CD4-positive, CD25-positive, alpha-beta regulatory T cell (primary cell): ENCODE measurements at regions not wholly inside any gene's neighbourhood (a gene's known extent, or its start where the extent isn't known, plus 50 kb on each side); places are given as distances from the start of the nearest gene placed in this dataset.

Experiments used
- ATAC-seq, 2 donors: fragments of 150-1000 bp; cut with Tn5 transposase; one replicate each; pipeline ENCODE4 v1.10.0; 2021; ENCODE audit warnings: low read depth in 2 of 2, moderate number of reproducible peaks in 2 of 2, moderate library complexity in 1 of 2
- DNase-seq, 3 donors: peaks; one replicate each; pipeline versions ENCODE4 v3.0.0 to v3.0.0-alpha.2; 2012 to 2022; ENCODE audit warnings: mixed read lengths in 1 of 3
- H3K27ac ChIP-seq: one replicate; pipeline ENCODE4 v1.7.0; 2013; ENCODE audit warnings: mild to moderate bottlenecking, low read length; ENCODE audit not compliant: insufficient read depth, poor library complexity, severe bottlenecking
- H3K27me3 ChIP-seq: one replicate; pipeline ENCODE4 v1.7.0; 2013; ENCODE audit warnings: low read length; ENCODE audit not compliant: control insufficient read depth, insufficient read depth
- H3K36me3 ChIP-seq: one replicate; pipeline ENCODE4 v1.7.0; 2013; ENCODE audit warnings: mild to moderate bottlenecking, low read length, moderate library complexity; ENCODE audit not compliant: control insufficient read depth, insufficient read depth
- H3K4me1 ChIP-seq: 2 replicates; pipeline ENCODE4 v1.7.0; 2013; ENCODE audit warnings: mild to moderate bottlenecking, low read length; ENCODE audit not compliant: insufficient read depth, control insufficient read depth, poor library complexity, severe bottlenecking
- H3K4me3 ChIP-seq: one replicate; pipeline ENCODE4 v1.7.0; 2013; ENCODE audit warnings: low read depth, mild to moderate bottlenecking, low read length, moderate library complexity
- H3K9me3 ChIP-seq, 2 experiments: 1 replicate in 1 of 2; 2 replicates in 1 of 2; pipeline ENCODE4 v1.7.0; 2013; ENCODE audit warnings: low read length in 2 of 2, mild to moderate bottlenecking in 1 of 2, moderate library complexity in 1 of 2; ENCODE audit not compliant: control insufficient read depth in 2 of 2
- H3K27ac Mint-ChIP-seq, 3 donors: one replicate each; pipeline ENCODE4 v1.8.0; 2020 to 2022; ENCODE audit warnings: mild to moderate bottlenecking in 3 of 3, mixed read lengths in 3 of 3, moderate library complexity in 2 of 3
- H3K27me3 Mint-ChIP-seq: one replicate; pipeline ENCODE4 v1.8.0; 2022; ENCODE audit warnings: mild to moderate bottlenecking, mixed read lengths
- H3K36me3 Mint-ChIP-seq: one replicate; pipeline ENCODE4 v1.8.0; 2020; ENCODE audit warnings: mixed read lengths
- H3K4me1 Mint-ChIP-seq, 4 donors: one replicate each; pipeline ENCODE4 v1.8.0; 2020 to 2022; ENCODE audit warnings: mixed read lengths in 4 of 4, mild to moderate bottlenecking in 1 of 4
- H3K4me3 Mint-ChIP-seq, 4 donors: one replicate each; pipeline ENCODE4 v1.8.0; 2020 to 2022; ENCODE audit warnings: mild to moderate bottlenecking in 4 of 4, mixed read lengths in 4 of 4, moderate library complexity in 3 of 4
- H3K9me3 Mint-ChIP-seq, 7 donors: one replicate each; pipeline ENCODE4 v1.8.0; 2020 to 2022; ENCODE audit warnings: mixed read lengths in 7 of 7, mild to moderate bottlenecking in 3 of 7, moderate library complexity in 2 of 7

GRCh38 chr11:119937412-119937811, 200.5 kb downstream of the TRIM29 start:
- no peaks in the 10 kb centered on the region for H3K4me1 ChIP-seq
- H3K9me3 ChIP-seq: no peaks in the 10 kb centered on the region
- Mint-ChIP-seq H3K4me3 (no peak overlapping the region), H3K27ac (no peak overlapping the region), H3K9me3 (peaks cover 0 to 1% (median 0%) of the 10 kb centered on the region in 7 donors), H3K27me3 (peaks cover 4% of the 10 kb centered on the region), H3K4me1 (no peaks in the 10 kb centered on the region), H3K36me3 (no peaks in the 10 kb centered on the region)
- no peak overlapping the region for H3K27ac ChIP-seq
- no peak for ATAC-seq
- H3K4me3 ChIP-seq: no peak overlapping the region
- H3K36me3 ChIP-seq: no peaks in the 10 kb centered on the region
- no peak for DNase-seq
- H3K27me3 ChIP-seq: no peaks in the 10 kb centered on the region

GRCh38 chr11:119936426-119936825, 201.5 kb downstream of the TRIM29 start:
- H3K9me3 ChIP-seq: no peaks in the 10 kb centered on the region
- DNase-seq (no peak), ATAC-seq (no peak)
- H3K4me1 Mint-ChIP-seq: no peaks in the 10 kb centered on the region
- no peaks in the 10 kb centered on the region for H3K36me3 ChIP-seq
- no peaks in the 10 kb centered on the region for H3K27me3 ChIP-seq
- H3K36me3 Mint-ChIP-seq: no peaks in the 10 kb centered on the region
- peaks cover 0 to 1% (median 0%) of the 10 kb centered on the region in 7 donors for H3K9me3 Mint-ChIP-seq
- no peak overlapping the region for H3K27ac ChIP-seq
- no peak overlapping the region for H3K27ac Mint-ChIP-seq
- H3K4me1 ChIP-seq: no peaks in the 10 kb centered on the region
- H3K4me3 ChIP-seq: no peak overlapping the region
- peaks cover 4% of the 10 kb centered on the region for H3K27me3 Mint-ChIP-seq
- H3K4me3 Mint-ChIP-seq: no peak overlapping the region

DNA sequence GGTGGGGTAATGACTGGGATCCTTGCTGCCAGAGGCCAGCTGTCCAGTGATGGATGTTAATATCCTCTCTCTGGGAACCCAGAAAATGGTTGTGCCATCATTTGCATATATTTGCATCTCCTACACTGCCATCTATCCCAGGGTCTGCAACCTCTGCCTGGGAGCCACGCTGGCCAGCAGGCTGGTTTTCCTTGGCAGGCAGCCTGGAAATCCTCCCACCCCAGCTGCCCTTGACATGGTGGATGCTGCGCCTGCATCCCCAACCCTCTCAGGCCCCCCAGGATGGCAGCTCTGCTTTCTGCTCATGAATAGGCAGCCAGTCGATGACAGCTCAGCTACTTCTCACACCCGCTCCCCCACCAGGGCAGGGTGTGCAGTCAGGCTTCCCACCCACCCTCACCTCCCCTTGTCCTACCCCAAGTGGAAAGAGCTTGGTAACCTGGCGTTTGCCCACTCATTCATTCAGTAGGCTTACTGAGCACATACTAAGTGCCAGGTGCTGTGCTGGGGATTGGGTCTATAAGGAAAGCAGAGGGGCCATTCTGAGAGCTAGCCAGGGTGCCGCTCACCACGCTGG, 202.5 kb downstream of the TRIM29 start:
- H3K9me3 Mint-ChIP-seq: peaks cover 0 to 1% (median 0%) of the 10 kb centered on the region in 7 donors
- no peak overlapping the region for H3K4me3 Mint-ChIP-seq
- Histone ChIP-seq H3K4me3 (no peak overlapping the region), H3K9me3 (no peaks in the 10 kb centered on the region), H3K4me1 (no peaks in the 10 kb centered on the region), H3K36me3 (no peaks in the 10 kb centered on the region), H3K27me3 (no peaks in the 10 kb centered on the region), H3K27ac (no peak overlapping the region)
- DNase-seq: no peak
- no peak overlapping the region for H3K27ac Mint-ChIP-seq
- peaks cover 4% of the 10 kb centered on the region for H3K27me3 Mint-ChIP-seq
- ATAC-seq: no peak
- no peaks in the 10 kb centered on the region for H3K4me1 Mint-ChIP-seq
- no peaks in the 10 kb centered on the region for H3K36me3 Mint-ChIP-seq

DNA sequence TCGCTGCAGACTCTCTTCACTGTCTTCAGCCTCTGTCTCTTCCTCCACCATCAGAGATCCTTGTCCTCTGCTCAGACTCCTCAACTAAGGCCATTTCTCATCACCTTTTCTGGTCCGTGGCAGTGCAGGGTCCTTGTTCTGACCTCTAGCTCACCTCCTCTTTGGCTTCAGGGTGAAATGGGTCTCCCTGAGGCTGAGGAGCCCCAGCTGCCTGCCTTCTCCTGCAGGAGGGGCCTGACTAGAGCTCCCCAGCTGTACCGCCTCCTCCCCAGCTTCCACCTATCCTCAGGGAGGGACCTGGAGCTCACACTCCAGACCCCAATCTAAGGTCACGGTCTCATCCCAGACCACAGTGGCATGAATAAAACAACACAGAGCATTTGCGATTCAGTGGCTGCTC, 203.0 kb downstream of the TRIM29 start:
- Histone ChIP-seq H3K4me1 (no peaks in the 10 kb centered on the region), H3K4me3 (no peak overlapping the region), H3K9me3 (no peaks in the 10 kb centered on the region), H3K27me3 (no peaks in the 10 kb centered on the region), H3K36me3 (no peaks in the 10 kb centered on the region), H3K27ac (no peak overlapping the region)
- Mint-ChIP-seq H3K36me3 (no peaks in the 10 kb centered on the region), H3K9me3 (peaks cover 0 to 1% (median 0%) of the 10 kb centered on the region in 7 donors), H3K27ac (no peak overlapping the region), H3K27me3 (peaks cover 4% of the 10 kb centered on the region), H3K4me3 (no peak overlapping the region), H3K4me1 (no peaks in the 10 kb centered on the region)
- DNase-seq: no peak
- no peak for ATAC-seq

DNA sequence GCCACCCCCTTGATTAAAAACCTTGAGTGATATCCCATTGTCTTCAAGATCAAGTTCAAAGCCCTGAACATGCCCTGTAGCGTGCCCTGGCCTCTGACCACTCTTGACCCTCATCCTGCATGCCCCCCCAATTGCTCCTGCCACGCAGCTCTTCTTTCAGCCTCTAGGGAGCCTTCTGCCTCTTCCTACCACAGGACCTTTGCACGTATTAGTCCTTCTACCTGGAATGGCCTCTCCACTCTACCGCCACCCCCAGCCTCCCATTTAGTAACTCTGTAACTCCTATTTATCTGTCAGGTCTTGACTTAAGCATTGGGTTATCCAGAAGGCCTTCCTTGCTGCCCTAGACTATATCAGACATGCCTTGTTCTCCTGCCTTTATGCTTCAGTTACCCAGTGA, 203.6 kb downstream of the TRIM29 start:
- H3K36me3 Mint-ChIP-seq: no peaks in the 10 kb centered on the region

GRCh38 chr11:119933584-119933983, 204.3 kb downstream of the TRIM29 start:
- Histone ChIP-seq H3K27me3 (no peaks in the 10 kb centered on the region), H3K4me3 (no peak overlapping the region), H3K9me3 (no peaks in the 10 kb centered on the region), H3K36me3 (no peaks in the 10 kb centered on the region), H3K4me1 (no peaks in the 10 kb centered on the region), H3K27ac (no peak overlapping the region)
- no peaks in the 10 kb centered on the region for H3K36me3 Mint-ChIP-seq
- H3K9me3 Mint-ChIP-seq: peaks cover 0 to 1% (median 0%) of the 10 kb centered on the region in 7 donors
- no peak for DNase-seq
- H3K27ac Mint-ChIP-seq: no peak overlapping the region
- no peaks in the 10 kb centered on the region for H3K4me1 Mint-ChIP-seq
- H3K27me3 Mint-ChIP-seq: peaks cover 4% of the 10 kb centered on the region
- ATAC-seq: no peak
- H3K4me3 Mint-ChIP-seq: no peak overlapping the region

More for the DNA sequence above, 203.6 kb downstream of the TRIM29 start:
- H3K4me1 ChIP-seq: no peaks in the 10 kb centered on the region
- H3K9me3 ChIP-seq: no peaks in the 10 kb centered on the region
- DNase-seq (no peak), ATAC-seq (no peak)
- H3K36me3 ChIP-seq: no peaks in the 10 kb centered on the region
- no peaks in the 10 kb centered on the region for H3K4me1 Mint-ChIP-seq
- H3K27ac Mint-ChIP-seq: no peak overlapping the region
- H3K4me3 ChIP-seq: no peak overlapping the region
- H3K27me3 ChIP-seq: no peaks in the 10 kb centered on the region
- H3K27me3 Mint-ChIP-seq: peaks cover 4% of the 10 kb centered on the region
- no peak overlapping the region for H3K4me3 Mint-ChIP-seq
- no peak overlapping the region for H3K27ac ChIP-seq
- H3K9me3 Mint-ChIP-seq: peaks cover 0 to 1% (median 0%) of the 10 kb centered on the region in 7 donors

- ATAC-seq: no peak
- no peak for DNase-seq
- H3K27me3 Mint-ChIP-seq: peaks cover 4% of the 10 kb centered on the region
- no peak overlapping the region for H3K4me3 ChIP-seq
- H3K4me1 ChIP-seq: no peaks in the 10 kb centered on the region
- no peaks in the 10 kb centered on the region for H3K36me3 Mint-ChIP-seq
- no peak overlapping the region for H3K27ac Mint-ChIP-seq
- H3K4me3 Mint-ChIP-seq: no peak overlapping the region
- H3K9me3 ChIP-seq: no peaks in the 10 kb centered on the region
- no peaks in the 10 kb centered on the region for H3K36me3 ChIP-seq
- peaks cover 0 to 1% (median 0%) of the 10 kb centered on the region in 7 donors for H3K9me3 Mint-ChIP-seq
- no peaks in the 10 kb centered on the region for H3K4me1 Mint-ChIP-seq
- no peaks in the 10 kb centered on the region for H3K27me3 ChIP-seq
- H3K27ac ChIP-seq: no peak overlapping the region
Observed at GRCh38 chr11:119932828-119933562, 204.0 kb upstream of the NECTIN1 start.

- no peak overlapping the region for H3K4me3 ChIP-seq
- Mint-ChIP-seq H3K4me1 (no peaks in the 10 kb centered on the region), H3K27me3 (no peaks in the 10 kb centered on the region), H3K9me3 (peaks cover 0 to 3% (median 0%) of the 10 kb centered on the region in 7 donors), H3K27ac (no peak overlapping the region), H3K4me3 (no peak overlapping the region), H3K36me3 (no peaks in the 10 kb centered on the region)
- H3K36me3 ChIP-seq: no peaks in the 10 kb centered on the region
- no peaks in the 10 kb centered on the region for H3K4me1 ChIP-seq
- ATAC-seq (no peak), DNase-seq (no peak)
- no peaks in the 10 kb centered on the region for H3K27me3 ChIP-seq
- no peaks in the 10 kb centered on the region for H3K9me3 ChIP-seq
- H3K27ac ChIP-seq: no peak overlapping the region
Observed at GRCh38 chr11:119928047-119928446, 199.0 kb upstream of the NECTIN1 start.
